Sciatic nerve (tissue), 2 donors: ENCODE measurements at regions not wholly inside any gene's neighbourhood (a gene's known extent, or its start where the extent isn't known, plus 50 kb on each side); places are given as distances from the start of the nearest gene placed in this dataset.
"Not testable (repeated sequence)": the region's sequence is repeated elsewhere in the genome, so short reads cannot be mapped to it uniquely, and the experiment has no call there.

Source experiments
- ATAC-seq: fragments of 200-7000 bp; cut with Tn5 transposase; one replicate; pipeline ENCODE4 v1.9.1; 2020; ENCODE audit warnings: mild to moderate bottlenecking, moderate library complexity
- DNase-seq: peaks from one replicate; pipeline ENCODE4 v3.0.0-alpha.2; 2020; ENCODE audit warnings: low spot score
- intact Hi-C: fragments of 100-400 bp; cut with DNase I; formaldehyde crosslinking; loops from one replicate; pipeline ENCODE4 v1.14.2; 2022
- donor health status: DM: no; HTN: no; CAD: no.
- donor health status: DM: no; HTN: no; CAD: no.

DNA sequence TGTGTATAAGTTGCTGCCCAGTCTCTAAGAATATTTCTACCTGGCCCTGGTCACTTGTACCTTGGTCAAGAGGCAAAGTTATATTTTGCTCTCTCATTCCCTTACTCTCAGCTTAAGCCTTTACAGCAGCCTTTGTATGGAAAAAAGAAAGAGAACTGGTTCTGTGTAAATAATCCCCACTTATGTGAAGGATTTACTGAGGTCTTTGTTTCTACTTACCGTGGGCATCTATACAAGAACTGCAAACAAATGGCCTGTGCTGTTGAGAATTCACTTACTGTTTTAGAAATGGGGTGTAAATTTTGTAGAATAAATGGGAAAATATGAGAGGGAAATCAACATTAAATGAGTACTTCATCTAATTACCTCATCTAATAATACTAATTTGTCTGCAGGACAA lies 267.4 kb downstream of the PCDH20 start:
- DNase-seq (no peak), ATAC-seq (no peak)
- intact Hi-C loops = no loop called here

GRCh38 chr13:61146571-61146970 lies 269.1 kb downstream of the PCDH20 start:
- no peak for ATAC-seq
- DNase-seq = no peak
- intact Hi-C loops = no loop called here

DNA sequence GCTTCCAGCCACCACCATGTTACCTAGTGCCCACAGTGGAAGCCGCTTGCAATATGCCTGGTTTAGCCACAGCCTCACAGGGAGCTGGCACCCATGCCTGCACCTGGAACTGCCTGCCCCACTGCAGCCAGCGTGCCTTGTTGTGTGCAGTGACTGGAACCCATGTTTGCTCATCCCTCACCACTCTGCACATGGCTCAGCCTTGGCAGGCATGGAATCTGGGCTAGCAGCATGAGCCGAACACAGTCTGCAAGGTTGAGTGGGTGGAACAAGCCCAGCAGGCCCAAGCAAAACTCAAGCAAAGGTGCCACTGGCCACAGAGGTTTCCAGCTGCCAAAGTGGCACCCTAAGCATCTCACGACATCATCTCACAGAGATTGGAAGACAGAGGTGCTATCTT lies 269.5 kb downstream of the PCDH20 start:
- intact Hi-C loops = no loop called here
- DNase-seq = no peak
- ATAC-seq = no peak

DNA sequence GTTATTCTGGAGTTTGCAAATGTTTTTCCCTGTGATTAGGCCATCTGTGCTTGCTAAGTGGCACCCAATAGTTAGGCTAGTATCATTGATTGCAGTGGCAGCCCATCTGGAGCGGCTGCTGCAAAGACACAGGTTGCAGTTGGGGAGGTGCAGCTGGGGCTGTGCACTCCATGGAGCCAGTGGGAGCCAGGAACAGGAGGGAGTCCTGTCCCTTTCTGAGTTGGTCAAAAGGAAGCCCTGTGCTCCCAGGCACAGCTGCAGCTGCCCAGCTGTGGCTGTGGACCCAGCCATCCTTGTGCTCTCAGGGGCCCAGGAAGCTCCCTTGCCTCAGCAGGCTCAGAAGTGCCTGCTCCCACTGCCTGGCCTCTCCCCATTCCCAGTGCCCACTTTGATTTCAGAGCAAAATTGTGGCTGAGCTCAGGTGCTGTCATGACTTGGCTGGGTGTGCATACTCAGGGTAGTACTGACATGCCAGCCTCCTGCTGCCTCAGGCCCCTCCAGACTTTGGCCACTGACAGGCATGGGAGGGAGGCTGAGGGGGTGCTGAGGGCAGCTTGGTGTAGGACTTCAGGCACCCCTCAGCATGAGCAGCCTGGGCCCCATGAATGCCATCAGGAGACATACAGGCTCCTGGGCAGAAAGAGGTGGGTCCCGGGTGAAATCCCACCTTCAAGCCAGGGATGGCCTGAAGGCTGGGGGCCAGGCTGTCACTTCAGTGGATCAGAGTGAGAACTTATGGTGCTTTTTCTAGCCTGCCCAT lies 270.6 kb downstream of the PCDH20 start:
- ATAC-seq (no peak), DNase-seq (no peak)
- intact Hi-C loops = no loop called here

DNA sequence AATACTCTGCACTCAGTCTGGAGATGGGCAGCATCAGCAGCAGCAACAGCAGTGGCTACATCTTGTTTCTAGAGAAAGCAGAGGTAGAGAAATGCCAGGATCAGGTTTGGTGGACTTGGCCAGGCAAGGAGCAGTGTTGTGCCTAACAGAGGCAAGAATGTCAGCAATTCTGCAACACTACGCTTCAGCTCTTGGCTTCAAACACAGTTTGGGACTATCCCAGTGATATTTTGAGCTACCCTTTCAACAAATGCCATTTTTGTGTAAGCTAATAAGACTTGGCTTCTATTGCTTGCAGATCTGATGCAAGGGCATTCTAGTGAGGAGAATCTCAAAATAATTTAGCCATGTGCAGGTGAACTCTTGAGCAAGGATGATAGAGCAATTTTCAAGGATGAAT lies 271.3 kb downstream of the PCDH20 start:
- DNase-seq (no peak), ATAC-seq (no peak)
- intact Hi-C loops = no loop called here

GRCh38 chr13:61142506-61142905 lies 273.1 kb downstream of the PCDH20 start:
- intact Hi-C loops = no loop called here
- ATAC-seq = no peak

DNA sequence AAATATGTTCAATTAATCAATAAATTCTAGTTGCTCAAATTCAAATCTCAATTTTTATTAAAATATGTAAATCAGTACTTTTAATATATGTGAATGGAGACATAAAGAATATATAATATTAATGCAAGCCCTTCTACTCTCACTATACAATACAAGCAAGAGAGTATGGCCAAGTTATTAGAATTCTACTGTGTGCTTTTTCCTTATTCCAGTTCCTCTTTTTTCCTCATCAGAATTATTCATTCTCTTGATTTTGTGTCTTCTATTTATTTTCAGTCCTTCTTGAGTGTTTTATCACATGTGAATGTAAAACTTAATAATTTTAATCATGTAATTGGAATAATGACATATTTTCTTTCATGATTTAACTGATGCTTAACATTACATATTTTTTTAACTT lies 276.8 kb downstream of the PCDH20 start:
- ATAC-seq (no peak), DNase-seq (no peak)
- intact Hi-C loops = no loop called here

More at GRCh38 chr13:61142506-61142905, 273.1 kb downstream of the PCDH20 start:
- DNase-seq = no peak

DNA sequence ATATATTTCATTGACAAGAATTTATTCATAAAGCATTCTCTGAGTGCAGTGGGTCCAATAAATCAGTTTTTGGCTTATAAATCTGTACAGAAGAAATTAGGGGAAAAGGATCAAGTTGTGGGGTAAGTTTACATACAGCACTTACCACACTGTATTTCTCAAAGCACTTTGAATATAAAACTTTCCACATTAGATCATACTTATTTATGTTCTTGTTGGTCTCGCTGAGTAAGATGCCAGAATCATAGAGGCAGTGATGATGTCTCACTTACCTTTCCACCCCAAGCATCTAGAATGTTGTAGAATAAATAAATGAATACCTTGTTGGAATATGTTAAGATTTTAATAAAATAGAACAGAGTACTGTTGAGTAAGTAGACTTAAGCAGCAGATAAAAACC lies 279.1 kb downstream of the PCDH20 start:
- intact Hi-C loops = no loop called here
- ATAC-seq (no peak), DNase-seq (no peak)

GRCh38 chr13:61136093-61136492 lies 279.6 kb downstream of the PCDH20 start:
- DNase-seq (no peak), ATAC-seq (no peak)
- intact Hi-C loops = no loop called here

- DNase-seq = no peak
- intact Hi-C loops = no loop called here
- ATAC-seq = no peak
These were observed 280.1 kb downstream of the PCDH20 start for GRCh38 chr13:61135583-61135982.

DNA sequence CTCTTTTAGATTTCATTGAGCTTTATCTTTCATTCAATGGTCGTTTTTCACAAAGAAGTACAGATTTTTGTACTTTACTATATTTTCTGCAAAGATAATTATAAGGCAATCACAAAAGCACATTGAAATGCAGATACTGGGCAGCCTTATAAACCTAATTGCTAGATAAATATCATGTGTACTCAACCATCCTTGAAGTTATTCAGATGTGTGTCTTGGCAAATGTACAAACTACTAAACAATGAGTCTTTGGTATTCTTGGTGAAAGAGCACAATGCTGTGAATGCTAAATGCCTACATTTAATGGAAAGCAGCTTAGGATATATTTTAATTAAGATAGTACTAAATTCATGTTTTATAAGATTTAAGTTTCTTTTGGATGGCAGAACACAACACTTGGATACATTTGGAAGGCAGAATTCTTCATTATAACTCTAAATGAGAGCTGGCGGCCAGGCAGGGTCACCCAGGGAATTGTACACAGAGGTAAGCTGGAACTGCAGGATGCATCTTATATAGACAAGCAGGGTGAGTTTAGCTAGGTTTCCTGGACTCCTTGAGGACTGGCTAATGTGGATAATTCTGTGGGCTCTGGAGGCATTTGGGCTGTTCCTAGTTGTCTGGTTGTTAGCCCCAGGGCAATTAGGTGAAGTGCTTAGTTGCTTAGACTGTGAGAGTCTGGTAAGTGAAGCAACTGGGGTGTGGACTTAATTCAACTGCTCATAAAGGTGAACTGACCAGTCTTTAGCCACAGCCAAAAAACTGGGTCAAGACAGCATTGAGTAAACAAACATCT lies 286.6 kb downstream of the PCDH20 start:
- intact Hi-C loops = no loop called here
- no peak for DNase-seq

DNA sequence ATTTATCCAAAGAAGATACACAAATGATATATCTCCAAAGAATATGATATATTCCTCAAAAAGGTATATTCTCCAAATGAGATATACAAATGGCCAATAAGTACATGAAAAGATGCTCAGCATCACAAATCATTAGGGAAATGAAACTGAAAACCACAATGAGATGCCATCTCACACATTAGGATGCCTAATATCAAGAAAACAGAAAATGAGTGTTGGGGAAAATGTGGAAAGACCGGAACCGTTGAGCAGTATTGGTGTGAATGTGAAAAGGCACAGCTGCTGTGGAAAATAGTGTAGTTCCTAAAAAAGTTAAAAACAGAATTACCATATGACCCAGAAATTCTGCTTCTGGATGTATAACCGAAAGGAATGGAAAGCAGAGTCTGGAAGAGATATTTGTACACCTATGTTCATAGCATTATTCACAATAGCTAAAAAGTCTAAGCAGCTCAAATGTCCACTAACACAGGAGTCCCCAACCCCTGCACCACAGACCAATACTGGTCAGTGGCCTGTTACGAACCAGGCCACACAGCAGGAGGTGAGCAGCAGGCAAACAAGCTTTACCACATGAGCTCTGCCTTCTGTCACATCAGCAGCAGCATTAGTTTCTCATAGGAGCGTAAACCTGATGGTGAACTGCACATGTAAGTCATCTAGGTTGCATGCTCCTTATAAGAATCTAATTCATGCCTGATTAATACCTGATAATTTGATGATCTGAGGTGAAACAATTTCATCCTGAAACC lies 291.9 kb downstream of the PCDH20 start:
- no peak for ATAC-seq
- no peak for DNase-seq
- intact Hi-C loops = no loop called here

More for the DNA sequence above, 286.6 kb downstream of the PCDH20 start:
- no peak for ATAC-seq

DNA sequence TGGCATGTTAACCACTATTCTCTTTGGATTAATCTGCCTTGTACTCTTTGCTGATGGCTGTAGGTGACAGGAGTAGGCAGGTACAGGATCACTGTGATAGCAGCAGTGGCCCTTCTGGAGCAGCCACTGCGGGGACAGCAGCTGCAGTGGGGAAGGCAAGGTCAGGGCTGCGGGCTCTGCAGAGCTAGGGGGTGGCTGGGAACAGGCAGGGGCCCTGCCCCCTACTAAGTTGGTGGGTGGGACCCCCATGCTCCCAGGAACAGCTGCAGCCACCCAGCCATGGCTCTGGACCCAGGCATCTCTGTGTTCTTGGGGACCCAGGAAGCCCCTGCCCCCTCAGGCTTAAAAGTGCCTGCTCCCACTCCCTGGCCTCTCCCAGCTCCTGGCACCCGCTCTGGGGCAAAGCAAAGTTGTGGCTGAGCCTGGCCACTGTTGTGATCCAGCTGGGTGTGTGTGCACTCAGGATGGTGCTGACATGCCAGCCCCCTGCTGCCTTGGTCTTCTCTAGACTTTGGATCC lies 302.4 kb downstream of the PCDH20 start:
- no peak for DNase-seq
- ATAC-seq = no peak
- intact Hi-C loops = no loop called here

- DNase-seq (no peak), ATAC-seq (no peak)
- intact Hi-C loops = no loop called here
These were observed 304.1 kb downstream of the PCDH20 start for GRCh38 chr13:61111529-61111928.

- ATAC-seq (no peak), DNase-seq (no peak)
- intact Hi-C loops = no loop called here
These were observed 304.9 kb downstream of the PCDH20 start for GRCh38 chr13:61110732-61111131.

GRCh38 chr13:61109741-61110140 lies 305.9 kb downstream of the PCDH20 start:
- DNase-seq (no peak), ATAC-seq (no peak)
- intact Hi-C loops = no loop called here

GRCh38 chr13:61107989-61108388 lies 307.7 kb downstream of the PCDH20 start:
- intact Hi-C loops = no loop called here
- no peak for ATAC-seq
- no peak for DNase-seq

GRCh38 chr13:61095885-61096284 lies 319.8 kb downstream of the PCDH20 start:
- intact Hi-C loops = no loop called here
- DNase-seq = no peak
- no peak for ATAC-seq

DNA sequence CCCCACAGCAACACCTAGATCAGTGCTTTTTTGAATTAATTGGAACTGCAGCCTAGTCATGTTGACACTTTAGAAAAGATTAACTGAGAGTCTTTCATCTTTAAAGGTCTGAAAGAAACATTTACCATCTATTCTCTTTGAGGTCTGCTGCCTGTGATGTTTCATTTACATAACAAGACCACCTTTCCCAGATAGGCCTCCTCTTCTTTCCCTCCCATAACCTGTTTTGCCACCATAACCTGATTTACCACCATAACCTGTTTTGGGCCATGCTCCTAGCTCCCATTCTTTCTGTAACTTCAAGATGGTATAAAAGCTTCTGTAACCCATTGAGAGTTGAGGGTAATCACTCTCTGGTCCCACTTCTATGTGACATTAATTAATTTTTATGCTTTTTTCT lies 320.8 kb downstream of the PCDH20 start:
- DNase-seq (no peak), ATAC-seq (no peak)
- intact Hi-C loops = no loop called here

DNA sequence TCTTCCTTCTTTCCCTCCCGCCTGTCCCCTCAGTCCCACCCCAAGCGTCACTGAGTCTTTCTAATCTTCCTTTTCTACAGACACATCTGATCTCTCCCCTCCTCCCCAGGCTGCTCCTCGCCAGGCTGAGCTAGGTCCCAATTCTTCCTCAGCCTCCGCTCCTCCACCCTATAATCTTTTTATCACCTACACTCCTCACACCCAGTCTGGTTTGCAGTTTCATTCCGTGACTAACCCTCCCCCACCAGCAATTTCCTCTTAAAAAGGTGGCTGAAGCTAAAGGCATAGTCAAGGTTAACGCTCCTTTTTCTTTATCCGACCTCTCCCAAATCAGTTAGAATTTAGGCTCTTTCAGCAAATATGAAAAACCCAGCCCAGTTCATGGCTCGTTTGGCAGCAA lies 325.8 kb downstream of the PCDH20 start:
- ATAC-seq, intact Hi-C loops, DNase-seq: not testable (repeated sequence)
